ENCODE measurements at regions not wholly inside any gene's neighbourhood (a gene's known extent, or its start where the extent isn't known, plus 50 kb on each side); places are given as distances from the start of the nearest gene placed in this dataset.

- TF ChIP-seq, protein P1, sequence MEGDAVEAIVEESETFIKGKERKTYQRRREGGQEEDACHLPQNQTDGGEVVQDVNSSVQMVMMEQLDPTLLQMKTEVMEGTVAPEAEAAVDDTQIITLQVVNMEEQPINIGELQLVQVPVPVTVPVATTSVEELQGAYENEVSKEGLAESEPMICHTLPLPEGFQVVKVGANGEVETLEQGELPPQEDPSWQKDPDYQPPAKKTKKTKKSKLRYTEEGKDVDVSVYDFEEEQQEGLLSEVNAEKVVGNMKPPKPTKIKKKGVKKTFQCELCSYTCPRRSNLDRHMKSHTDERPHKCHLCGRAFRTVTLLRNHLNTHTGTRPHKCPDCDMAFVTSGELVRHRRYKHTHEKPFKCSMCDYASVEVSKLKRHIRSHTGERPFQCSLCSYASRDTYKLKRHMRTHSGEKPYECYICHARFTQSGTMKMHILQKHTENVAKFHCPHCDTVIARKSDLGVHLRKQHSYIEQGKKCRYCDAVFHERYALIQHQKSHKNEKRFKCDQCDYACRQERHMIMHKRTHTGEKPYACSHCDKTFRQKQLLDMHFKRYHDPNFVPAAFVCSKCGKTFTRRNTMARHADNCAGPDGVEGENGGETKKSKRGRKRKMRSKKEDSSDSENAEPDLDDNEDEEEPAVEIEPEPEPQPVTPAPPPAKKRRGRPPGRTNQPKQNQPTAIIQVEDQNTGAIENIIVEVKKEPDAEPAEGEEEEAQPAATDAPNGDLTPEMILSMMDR (IDR thresholded peaks at IDR 0.05): no peak
- no peak for TF ChIP-seq POLR2A (IDR thresholded peaks at IDR 0.05)
Observed at GRCh38 chr10:44216073-44216472, 168.8 kb downstream of the CXCL12 start.

Data from tibial nerve (tissue), 3 donors.